Adrenal gland (tissue), 9 donors: ENCODE measurements at regions not wholly inside any gene's neighbourhood (a gene's known extent, or its start where the extent isn't known, plus 50 kb on each side); places are given as distances from the start of the nearest gene placed in this dataset.

Source experiments
- DNase-seq, 7 donors: peaks; one replicate each; pipeline ENCODE4 v3.0.0-alpha.2; 2019 to 2020
- H3K27ac ChIP-seq, 5 donors: fragments of 200-600 bp; sonication (generic) in 4 of 5; 1 replicate in 3 of 5; 2 replicates in 2 of 5; pipeline versions ENCODE4 v1.5.1 to v1.8.0; 2016 to 2020; ENCODE audit warnings: mild to moderate bottlenecking in 1 of 5
- H3K27me3 ChIP-seq: fragments of 200-600 bp; 2 replicates; pipeline ENCODE4 v1.8.0; 2021
- H3K36me3 ChIP-seq, 2 donors: fragments of 200-600 bp; replicated peaks in 1 of 2; 1 replicate in 1 of 2; 2 replicates in 1 of 2; pipeline versions ENCODE4 v1.5.1 to v1.8.0; 2018 to 2022
- H3K4me1 ChIP-seq, 2 donors: fragments of 200-600 bp; replicated peaks in 1 of 2; 1 replicate in 1 of 2; 2 replicates in 1 of 2; pipeline versions ENCODE4 v1.5.1 to v1.8.0; 2018 to 2021
- H3K4me3 ChIP-seq, 4 donors: fragments of 200-600 bp; sonication (generic) in 3 of 4; one replicate each; pipeline ENCODE4 v1.5.1; 2016 to 2018
- H3K9me3 ChIP-seq, 3 donors: fragments of 200-600 bp; sonication (generic) in 1 of 3; replicated peaks in 1 of 3; 1 replicate in 2 of 3; 2 replicates in 1 of 3; pipeline versions ENCODE4 v1.5.1 to v1.8.0; 2016 to 2021
- CTCF ChIP-seq, 6 experiments: fragments of 450-650 bp in 4 of 6; fragments of 200-600 bp in 2 of 6; sonication (generic) in 1 of 6; IDR thresholded peaks; 1 replicate in 5 of 6; 2 replicates in 1 of 6; pipeline versions ENCODE4 v1.5.1 to v1.8.0; 2016 to 2021; ENCODE audit warnings: antibody characterized with exemption in 6 of 6, mild to moderate bottlenecking in 2 of 6, moderate library complexity in 1 of 6
- POLR2A ChIP-seq, 2 donors: fragments of 450-650 bp; IDR thresholded peaks; one replicate each; pipeline ENCODE4 v1.6.1; 2017; ENCODE audit warnings: antibody characterized with exemption in 2 of 2, mild to moderate bottlenecking in 2 of 2, moderate library complexity in 1 of 2
- WGBS, 4 donors: extraction: QIAGEN DNeasy Blood & Tissue Kit in 2 of 4; methylation state at CpG; one replicate each; pipeline versions ENCODE4 v1.1.5 to v1.1.7; 2013 to 2017; 5-methylcytosine and 5-hydroxymethylcytosine counted together
- intact Hi-C, 2 donors: fragments of 100-400 bp; cut with DNase I; formaldehyde crosslinking; loops; one replicate each; pipeline versions ENCODE4 v1.14.1 to v1.15.0; 2022 to 2023
- donor health status: healthy with polysubstance abuse.
- donor health status: Bipolar disorder and iron deficiency.
- donor health status: DM: yes; HTN: yes; CAD: no.
- donor health status: DM: no; HTN: no; CAD: no.
- donor health status: DM: no; HTN: no; CAD: no.

- TF ChIP-seq CTCF (IDR thresholded peaks at IDR 0.05) (no peak), POLR2A (IDR thresholded peaks at IDR 0.05) (no peak)
- no peak for DNase-seq
- intact Hi-C loops = no loop called here
- Histone ChIP-seq H3K4me1 (no peaks in the 10 kb centered on the region), H3K27ac (no peak overlapping the region), H3K9me3 (no peaks in the 10 kb centered on the region), H3K27me3 (no peaks in the 10 kb centered on the region), H3K36me3 (no peaks in the 10 kb centered on the region), H3K4me3 (no peak overlapping the region)
- WGBS, 4 donors = 74 to 84% (median 78%) methylated on average over 5 of the region's 5 CpGs
These were observed 408.6 kb downstream of the RNF144B start for GRCh38 chr6:18795726-18796125.

- intact Hi-C loops = no loop called here
- 45 to 68% (median 52%) methylated on average over 3 of the region's 3 CpGs for WGBS, 4 donors
- H3K27ac ChIP-seq = no peak overlapping the region
- H3K9me3 ChIP-seq = peaks cover 0 to 16% (median 7%) of the 10 kb centered on the region in 3 donors
- H3K4me1 ChIP-seq = no peaks in the 10 kb centered on the region
- H3K4me3 ChIP-seq = no peak overlapping the region
- DNase-seq = no peak
- TF ChIP-seq POLR2A (IDR thresholded peaks at IDR 0.05) (no peak), CTCF (IDR thresholded peaks at IDR 0.05) (no peak)
- no peaks in the 10 kb centered on the region for H3K36me3 ChIP-seq
- H3K27me3 ChIP-seq = no peaks in the 10 kb centered on the region
These were observed 433.6 kb downstream of the RNF144B start for GRCh38 chr6:18820725-18821124.

- Histone ChIP-seq H3K27ac (no peak overlapping the region), H3K9me3 (peaks cover 0 to 16% (median 7%) of the 10 kb centered on the region in 3 donors), H3K36me3 (no peaks in the 10 kb centered on the region), H3K4me3 (no peak overlapping the region), H3K4me1 (no peaks in the 10 kb centered on the region), H3K27me3 (no peaks in the 10 kb centered on the region)
- 47 to 49% (median 48%) methylated on average over 5 of the region's 5 CpGs for WGBS, 4 donors
- peak in 2 of 7 donors; percentile 2 to 25 for DNase-seq
- no peak for TF ChIP-seq POLR2A (IDR thresholded peaks at IDR 0.05)
- TF ChIP-seq CTCF (IDR thresholded peaks at IDR 0.05) = peak in 3 of 6 experiments; percentile 15 to 37 (median 19)
- intact Hi-C loops = no loop called here
These were observed 436.7 kb downstream of the RNF144B start for GRCh38 chr6:18823782-18824386.

- intact Hi-C loops = no loop called here
- Histone ChIP-seq H3K4me3 (no peak overlapping the region), H3K36me3 (no peaks in the 10 kb centered on the region), H3K27ac (no peak overlapping the region), H3K4me1 (no peaks in the 10 kb centered on the region), H3K9me3 (peaks cover 0 to 4% (median 0%) of the 10 kb centered on the region in 3 donors), H3K27me3 (no peaks in the 10 kb centered on the region)
- 50 to 57% (median 55%) methylated on average over 1 of the region's 1 CpG for WGBS, 4 donors
- DNase-seq = no peak
- TF ChIP-seq CTCF (IDR thresholded peaks at IDR 0.05) = no peak
- no peak for TF ChIP-seq POLR2A (IDR thresholded peaks at IDR 0.05)
These were observed 442.2 kb downstream of the RNF144B start for GRCh38 chr6:18829272-18829870.
